ENCODE measurements at regions not wholly inside any gene's neighbourhood (a gene's known extent, or its start where the extent isn't known, plus 50 kb on each side); places are given as distances from the start of the nearest gene placed in this dataset.

- DNase-seq (ENCODE audit: low read depth): no peak
- no peak overlapping the region for H3K4me3 ChIP-seq (ENCODE audit: low read depth, low read length)
- peak; percentile 41 for TF ChIP-seq CTCF (conservative IDR thresholded peaks at IDR 0.05; ENCODE audit: low read depth, low read length)
Measured at GRCh38 chr13:103277959-103278694, 211.9 kb upstream of the SLC10A2 start.

GRCh38 chr13:103276775-103277498 lies 210.7 kb upstream of the SLC10A2 start:
- DNase-seq (ENCODE audit: low read depth): no peak
- no peak overlapping the region for H3K4me3 ChIP-seq (ENCODE audit: low read depth, low read length)
- no peak for TF ChIP-seq CTCF (conservative IDR thresholded peaks at IDR 0.05; ENCODE audit: low read depth, low read length)

GRCh38 chr13:103275722-103276121 lies 209.5 kb upstream of the SLC10A2 start:
- no peak overlapping the region for H3K4me3 ChIP-seq (ENCODE audit: low read depth, low read length)
- TF ChIP-seq CTCF (conservative IDR thresholded peaks at IDR 0.05; ENCODE audit: low read depth, low read length): no peak
- no peak for DNase-seq (ENCODE audit: low read depth)

GRCh38 chr13:103275081-103275480 lies 208.9 kb upstream of the SLC10A2 start:
- no peak for DNase-seq (ENCODE audit: low read depth)
- TF ChIP-seq CTCF (conservative IDR thresholded peaks at IDR 0.05; ENCODE audit: low read depth, low read length): no peak
- no peak overlapping the region for H3K4me3 ChIP-seq (ENCODE audit: low read depth, low read length)

- no peak overlapping the region for H3K4me3 ChIP-seq (ENCODE audit: low read depth, low read length)
- no peak for TF ChIP-seq CTCF (conservative IDR thresholded peaks at IDR 0.05; ENCODE audit: low read depth, low read length)
- DNase-seq (ENCODE audit: low read depth): no peak
Measured at GRCh38 chr13:103273825-103274224, 207.6 kb upstream of the SLC10A2 start.

GRCh38 chr13:103272770-103273169 lies 206.6 kb upstream of the SLC10A2 start:
- no peak for TF ChIP-seq CTCF (conservative IDR thresholded peaks at IDR 0.05; ENCODE audit: low read depth, low read length)

More at GRCh38 chr13:103272770-103273169, 206.6 kb upstream of the SLC10A2 start:
- no peak for DNase-seq (ENCODE audit: low read depth)
- H3K4me3 ChIP-seq (ENCODE audit: low read depth, low read length): no peak overlapping the region
